Cardiac septum (tissue), 1 donor: ENCODE measurements at regions not wholly inside any gene's neighbourhood (a gene's known extent, or its start where the extent isn't known, plus 50 kb on each side); places are given as distances from the start of the nearest gene placed in this dataset.

Source experiments
- DNase-seq: peaks from one replicate; pipeline ENCODE4 v3.0.0-alpha.2; 2020; ENCODE audit warnings: low spot score
- intact Hi-C: fragments of 100-400 bp; cut with DNase I; formaldehyde crosslinking; loops from one replicate; pipeline ENCODE4 v1.14.0; 2022
- donor health status: DM: no; HTN: no; CAD: no.

- intact Hi-C loops, result no loop called here
- no peak for DNase-seq
Measured at GRCh38 chr5:31100781-31101310, 92.6 kb upstream of the CDH6 start.

GRCh38 chr5:31100047-31100575 is 93.4 kb upstream of the CDH6 start:
- DNase-seq, result no peak
- intact Hi-C loops, result no loop called here

GRCh38 chr5:31098811-31099210 is 94.7 kb upstream of the CDH6 start:
- intact Hi-C loops, result no loop called here
- DNase-seq, result no peak

- intact Hi-C loops, result no loop called here
- DNase-seq, result no peak
Measured at GRCh38 chr5:31097851-31098250, 95.6 kb upstream of the CDH6 start.

- no peak for DNase-seq
- intact Hi-C loops, result no loop called here
Measured at GRCh38 chr5:31096238-31096865, 97.1 kb upstream of the CDH6 start.

- intact Hi-C loops, result no loop called here
- no peak for DNase-seq
Measured at GRCh38 chr5:31095796-31096195, 97.7 kb upstream of the CDH6 start.

- intact Hi-C loops, result no loop called here
Measured at GRCh38 chr5:31091501-31091900, 102.0 kb upstream of the CDH6 start.

GRCh38 chr5:31090467-31090866 is 103.0 kb upstream of the CDH6 start:
- DNase-seq, result no peak
- intact Hi-C loops, result no loop called here

More at GRCh38 chr5:31091501-31091900, 102.0 kb upstream of the CDH6 start:
- DNase-seq, result no peak

GRCh38 chr5:31086839-31087415 is 106.6 kb upstream of the CDH6 start:
- intact Hi-C loops, result no loop called here
- DNase-seq, result no peak

GRCh38 chr5:31084871-31085270 is 108.6 kb upstream of the CDH6 start:
- intact Hi-C loops, result no loop called here
- no peak for DNase-seq

- intact Hi-C loops, result no loop called here
Measured at GRCh38 chr5:31083364-31083763, 110.1 kb upstream of the CDH6 start.

GRCh38 chr5:31079668-31080067 is 113.8 kb upstream of the CDH6 start:
- intact Hi-C loops, result no loop called here
- no peak for DNase-seq

More at GRCh38 chr5:31083364-31083763, 110.1 kb upstream of the CDH6 start:
- no peak for DNase-seq

GRCh38 chr5:31078956-31079355 is 114.5 kb upstream of the CDH6 start:
- intact Hi-C loops, result no loop called here
- DNase-seq, result no peak

GRCh38 chr5:31075981-31076380 is 117.5 kb upstream of the CDH6 start:
- no peak for DNase-seq
- intact Hi-C loops, result no loop called here

- intact Hi-C loops, result no loop called here
- DNase-seq, result no peak
Measured at GRCh38 chr5:31068287-31068686, 125.2 kb upstream of the CDH6 start.

- intact Hi-C loops, result no loop called here
- no peak for DNase-seq
Measured at GRCh38 chr5:31066655-31067328, 126.7 kb upstream of the CDH6 start.

- no peak for DNase-seq
- intact Hi-C loops, result no loop called here
Measured at GRCh38 chr5:31064215-31064614, 129.3 kb upstream of the CDH6 start.

GRCh38 chr5:31062902-31063580 is 130.4 kb upstream of the CDH6 start:
- no peak for DNase-seq
- intact Hi-C loops, result no loop called here

- no peak for DNase-seq
- intact Hi-C loops, result no loop called here
Measured at GRCh38 chr5:31059889-31060288, 133.6 kb upstream of the CDH6 start.

GRCh38 chr5:31054453-31054852 is 139.0 kb upstream of the CDH6 start:
- intact Hi-C loops, result no loop called here

More at GRCh38 chr5:31054453-31054852, 139.0 kb upstream of the CDH6 start:
- DNase-seq, result no peak
